Loucy (cell line): ENCODE measurements at regions not wholly inside any gene's neighbourhood (a gene's known extent, or its start where the extent isn't known, plus 50 kb on each side); places are given as distances from the start of the nearest gene placed in this dataset.

Source experiments
- EZH2phosphoT487 ChIP-seq: fragments of 200-600 bp; IDR thresholded peaks from 2 replicates; pipeline ENCODE4 v1.6.1; 2018; ENCODE audit warnings: antibody characterized with exemption, mild to moderate bottlenecking, moderate library complexity, borderline replicate concordance
- TF ChIP-seq, protein P1 (sequence below): fragments of 200-600 bp; sonication (generic); conservative IDR thresholded peaks from 2 replicates; pipeline ENCODE4 v1.5.1; 2014; ENCODE audit warnings: mild to moderate bottlenecking, antibody characterized with exemption, low read length

DNA sequence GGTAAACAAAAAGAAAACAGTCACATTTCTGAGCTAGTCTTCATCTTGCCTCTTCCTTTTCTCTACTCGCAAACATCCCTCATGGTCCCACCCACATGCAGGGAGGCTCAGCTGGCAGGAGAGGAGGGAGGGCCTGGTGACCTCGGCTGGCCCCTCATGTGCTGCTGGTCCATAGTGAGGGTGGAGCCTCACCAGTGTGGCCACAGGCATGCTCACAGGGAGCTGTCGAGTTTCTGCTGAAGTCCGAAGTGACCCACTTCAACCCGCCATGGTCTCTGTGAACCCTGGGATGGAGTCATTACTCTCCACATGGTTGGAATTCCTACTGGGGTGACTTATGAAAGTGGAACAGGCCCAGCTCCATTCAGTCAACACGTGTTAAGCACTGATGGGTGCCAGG is 253.4 kb downstream of the RHOU start:
- TF ChIP-seq, protein P1, sequence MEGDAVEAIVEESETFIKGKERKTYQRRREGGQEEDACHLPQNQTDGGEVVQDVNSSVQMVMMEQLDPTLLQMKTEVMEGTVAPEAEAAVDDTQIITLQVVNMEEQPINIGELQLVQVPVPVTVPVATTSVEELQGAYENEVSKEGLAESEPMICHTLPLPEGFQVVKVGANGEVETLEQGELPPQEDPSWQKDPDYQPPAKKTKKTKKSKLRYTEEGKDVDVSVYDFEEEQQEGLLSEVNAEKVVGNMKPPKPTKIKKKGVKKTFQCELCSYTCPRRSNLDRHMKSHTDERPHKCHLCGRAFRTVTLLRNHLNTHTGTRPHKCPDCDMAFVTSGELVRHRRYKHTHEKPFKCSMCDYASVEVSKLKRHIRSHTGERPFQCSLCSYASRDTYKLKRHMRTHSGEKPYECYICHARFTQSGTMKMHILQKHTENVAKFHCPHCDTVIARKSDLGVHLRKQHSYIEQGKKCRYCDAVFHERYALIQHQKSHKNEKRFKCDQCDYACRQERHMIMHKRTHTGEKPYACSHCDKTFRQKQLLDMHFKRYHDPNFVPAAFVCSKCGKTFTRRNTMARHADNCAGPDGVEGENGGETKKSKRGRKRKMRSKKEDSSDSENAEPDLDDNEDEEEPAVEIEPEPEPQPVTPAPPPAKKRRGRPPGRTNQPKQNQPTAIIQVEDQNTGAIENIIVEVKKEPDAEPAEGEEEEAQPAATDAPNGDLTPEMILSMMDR: no peak
- no peak for TF ChIP-seq EZH2phosphoT487
